ENCODE measurements at regions not wholly inside any gene's neighbourhood (a gene's known extent, or its start where the extent isn't known, plus 50 kb on each side); places are given as distances from the start of the nearest gene placed in this dataset.

- POLR2A ChIA-PET, result no interaction called here
- DNase-seq (ENCODE audit: extremely low spot score), result no peak
Measured at GRCh38 chr11:121793291-121793690, 322.7 kb downstream of the BLID start.

GRCh38 chr11:121792185-121792584 is 323.8 kb downstream of the BLID start:
- ChIA-PET POLR2A (no interaction called here), CTCF (no interaction called here)
- DNase-seq (ENCODE audit: extremely low spot score), result no peak
- no peak for TF ChIP-seq CTCF (IDR thresholded peaks at IDR 0.05; ENCODE audit: control extremely low read depth, extremely low read depth, low read depth, missing control alignments)

More at GRCh38 chr11:121793291-121793690, 322.7 kb downstream of the BLID start:
- no peak for TF ChIP-seq CTCF (IDR thresholded peaks at IDR 0.05; ENCODE audit: control extremely low read depth, extremely low read depth, low read depth, missing control alignments)
- CTCF ChIA-PET, result no interaction called here

- TF ChIP-seq CTCF (IDR thresholded peaks at IDR 0.05; ENCODE audit: control extremely low read depth, extremely low read depth, low read depth, missing control alignments), result no peak
- ChIA-PET CTCF (no interaction called here), POLR2A (no interaction called here)
- DNase-seq (ENCODE audit: extremely low spot score), result no peak
Measured at GRCh38 chr11:121790430-121790829, 325.6 kb downstream of the BLID start.

GRCh38 chr11:121780971-121781370 is 328.2 kb upstream of the SORL1-AS1 start:
- ChIA-PET POLR2A (no interaction called here), CTCF (no interaction called here)
- no peak for TF ChIP-seq CTCF (IDR thresholded peaks at IDR 0.05; ENCODE audit: control extremely low read depth, extremely low read depth, low read depth, missing control alignments)
- no peak for DNase-seq (ENCODE audit: extremely low spot score)

- POLR2A ChIA-PET, result no interaction called here
- TF ChIP-seq CTCF (IDR thresholded peaks at IDR 0.05; ENCODE audit: control extremely low read depth, extremely low read depth, low read depth, missing control alignments), result no peak
- DNase-seq (ENCODE audit: extremely low spot score), result no peak
- CTCF ChIA-PET, result interaction anchor here (1.8 kb wide), 1 partner anchor 11 kb away, joined by 3 read pairs; no protein-coding TSS in a partner anchor
Measured at GRCh38 chr11:121777056-121777455, 324.3 kb upstream of the SORL1-AS1 start.

GRCh38 chr11:121775276-121775675 is 322.5 kb upstream of the SORL1-AS1 start:
- CTCF ChIA-PET, result no interaction called here
- no peak for TF ChIP-seq CTCF (IDR thresholded peaks at IDR 0.05; ENCODE audit: control extremely low read depth, extremely low read depth, low read depth, missing control alignments)
- POLR2A ChIA-PET, result no interaction called here
- no peak for DNase-seq (ENCODE audit: extremely low spot score)

- no peak for TF ChIP-seq CTCF (IDR thresholded peaks at IDR 0.05; ENCODE audit: control extremely low read depth, extremely low read depth, low read depth, missing control alignments)
- no peak for DNase-seq (ENCODE audit: extremely low spot score)
- ChIA-PET CTCF (interaction anchor here (1.7 kb wide), 1 partner anchor 15 kb away, joined by 4 read pairs; no protein-coding TSS in a partner anchor), POLR2A (interaction anchor here (0.5 kb wide), 1 partner anchor 124 kb away, joined by 4 read pairs; no protein-coding TSS in a partner anchor)
Measured at GRCh38 chr11:121773076-121773475, 320.3 kb upstream of the SORL1-AS1 start.
